ENCODE measurements at regions not wholly inside any gene's neighbourhood (a gene's known extent, or its start where the extent isn't known, plus 50 kb on each side); places are given as distances from the start of the nearest gene placed in this dataset.
A peak's percentile ranks its signal among the peaks of the same experiment; 100 is the strongest.

DNA sequence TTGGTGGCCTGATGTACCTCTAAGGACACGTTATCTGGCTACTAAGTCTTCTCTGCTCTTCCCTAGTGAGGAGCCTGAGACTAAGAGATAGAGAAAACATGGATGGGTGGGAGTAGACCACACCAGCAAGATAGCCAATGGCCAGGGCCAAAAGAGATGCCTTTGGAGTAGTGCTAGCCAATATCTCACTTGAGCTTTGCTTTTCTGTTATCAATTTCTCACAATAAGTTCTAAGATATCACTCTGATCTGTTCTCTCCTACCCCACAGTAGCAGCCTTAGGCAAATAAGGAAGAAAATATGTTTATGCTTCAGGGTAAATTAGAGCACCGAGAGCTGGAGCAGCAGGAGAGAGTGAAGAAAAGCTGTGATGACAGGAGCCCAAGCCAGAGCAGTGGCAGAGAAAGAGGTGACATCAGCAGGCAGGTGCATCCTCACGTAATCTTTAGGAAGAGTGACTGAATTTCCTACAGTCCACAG, 343.9 kb upstream of the NOCT start:
- TF ChIP-seq, protein P1, sequence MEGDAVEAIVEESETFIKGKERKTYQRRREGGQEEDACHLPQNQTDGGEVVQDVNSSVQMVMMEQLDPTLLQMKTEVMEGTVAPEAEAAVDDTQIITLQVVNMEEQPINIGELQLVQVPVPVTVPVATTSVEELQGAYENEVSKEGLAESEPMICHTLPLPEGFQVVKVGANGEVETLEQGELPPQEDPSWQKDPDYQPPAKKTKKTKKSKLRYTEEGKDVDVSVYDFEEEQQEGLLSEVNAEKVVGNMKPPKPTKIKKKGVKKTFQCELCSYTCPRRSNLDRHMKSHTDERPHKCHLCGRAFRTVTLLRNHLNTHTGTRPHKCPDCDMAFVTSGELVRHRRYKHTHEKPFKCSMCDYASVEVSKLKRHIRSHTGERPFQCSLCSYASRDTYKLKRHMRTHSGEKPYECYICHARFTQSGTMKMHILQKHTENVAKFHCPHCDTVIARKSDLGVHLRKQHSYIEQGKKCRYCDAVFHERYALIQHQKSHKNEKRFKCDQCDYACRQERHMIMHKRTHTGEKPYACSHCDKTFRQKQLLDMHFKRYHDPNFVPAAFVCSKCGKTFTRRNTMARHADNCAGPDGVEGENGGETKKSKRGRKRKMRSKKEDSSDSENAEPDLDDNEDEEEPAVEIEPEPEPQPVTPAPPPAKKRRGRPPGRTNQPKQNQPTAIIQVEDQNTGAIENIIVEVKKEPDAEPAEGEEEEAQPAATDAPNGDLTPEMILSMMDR (IDR thresholded peaks at IDR 0.05; ENCODE audit: insufficient read depth, low read length, poor library complexity, severe bottlenecking) = no peak
- DNase-seq (ENCODE audit: low read depth) = no peak
- Histone ChIP-seq H3K36me3 (ENCODE audit: control insufficient read depth, insufficient read depth, low read length) (no peaks in the 10 kb centered on the region), H3K4me3 (ENCODE audit: low read depth, low read length) (no peak overlapping the region), H3K27me3 (ENCODE audit: control insufficient read depth, insufficient read depth, low read length) (no peaks in the 10 kb centered on the region)

DNA sequence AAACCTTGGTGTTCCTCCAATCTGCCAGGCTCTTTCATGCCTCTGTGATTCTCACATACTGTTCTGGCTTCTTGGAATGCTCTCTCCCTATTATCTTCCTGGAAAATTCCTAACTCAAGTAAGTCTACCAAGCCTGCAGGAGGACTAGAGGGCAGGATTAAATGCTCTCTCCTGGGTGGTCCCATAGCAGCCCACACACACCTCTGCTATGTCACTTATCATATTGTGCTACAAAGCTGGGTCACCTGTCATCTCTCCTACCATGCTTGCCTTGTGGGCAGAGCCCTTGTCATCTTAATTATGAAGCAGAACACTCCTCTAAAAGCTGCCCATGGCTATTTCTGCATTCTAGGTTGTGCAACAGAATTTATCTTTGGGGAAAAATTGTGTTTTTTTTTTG, 344.5 kb upstream of the NOCT start:
- H3K4me3 ChIP-seq (ENCODE audit: low read depth, low read length) = no peak overlapping the region
- DNase-seq (ENCODE audit: low read depth) = no peak
- TF ChIP-seq, protein P1 (IDR thresholded peaks at IDR 0.05; ENCODE audit: insufficient read depth, low read length, poor library complexity, severe bottlenecking) = no peak
- no peaks in the 10 kb centered on the region for H3K36me3 ChIP-seq (ENCODE audit: control insufficient read depth, insufficient read depth, low read length)
- no peaks in the 10 kb centered on the region for H3K27me3 ChIP-seq (ENCODE audit: control insufficient read depth, insufficient read depth, low read length)

DNA sequence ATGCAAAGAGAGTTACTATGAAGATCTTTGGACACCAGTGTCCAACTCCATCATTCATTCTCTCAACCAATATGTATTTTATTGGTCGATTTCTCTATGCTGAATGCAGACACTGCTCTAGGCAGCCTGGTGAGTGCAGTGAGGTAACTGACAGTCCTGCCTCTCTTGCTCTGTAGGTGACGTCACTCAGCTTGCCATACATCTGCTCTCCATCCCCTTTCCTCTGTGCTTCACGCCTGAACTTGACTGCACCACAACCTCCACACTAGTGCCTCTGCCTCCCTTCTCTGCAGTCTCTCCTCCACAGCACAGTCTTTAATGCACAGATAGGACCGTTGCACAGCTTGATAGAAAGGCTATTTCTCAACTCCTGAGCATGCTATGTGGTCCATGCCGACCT, 344.9 kb upstream of the NOCT start:
- Histone ChIP-seq H3K27me3 (ENCODE audit: control insufficient read depth, insufficient read depth, low read length) (no peaks in the 10 kb centered on the region), H3K4me3 (ENCODE audit: low read depth, low read length) (no peak overlapping the region), H3K36me3 (ENCODE audit: control insufficient read depth, insufficient read depth, low read length) (no peaks in the 10 kb centered on the region)
- DNase-seq (ENCODE audit: low read depth) = no peak
- TF ChIP-seq, protein P1 (IDR thresholded peaks at IDR 0.05; ENCODE audit: insufficient read depth, low read length, poor library complexity, severe bottlenecking) = no peak

DNA sequence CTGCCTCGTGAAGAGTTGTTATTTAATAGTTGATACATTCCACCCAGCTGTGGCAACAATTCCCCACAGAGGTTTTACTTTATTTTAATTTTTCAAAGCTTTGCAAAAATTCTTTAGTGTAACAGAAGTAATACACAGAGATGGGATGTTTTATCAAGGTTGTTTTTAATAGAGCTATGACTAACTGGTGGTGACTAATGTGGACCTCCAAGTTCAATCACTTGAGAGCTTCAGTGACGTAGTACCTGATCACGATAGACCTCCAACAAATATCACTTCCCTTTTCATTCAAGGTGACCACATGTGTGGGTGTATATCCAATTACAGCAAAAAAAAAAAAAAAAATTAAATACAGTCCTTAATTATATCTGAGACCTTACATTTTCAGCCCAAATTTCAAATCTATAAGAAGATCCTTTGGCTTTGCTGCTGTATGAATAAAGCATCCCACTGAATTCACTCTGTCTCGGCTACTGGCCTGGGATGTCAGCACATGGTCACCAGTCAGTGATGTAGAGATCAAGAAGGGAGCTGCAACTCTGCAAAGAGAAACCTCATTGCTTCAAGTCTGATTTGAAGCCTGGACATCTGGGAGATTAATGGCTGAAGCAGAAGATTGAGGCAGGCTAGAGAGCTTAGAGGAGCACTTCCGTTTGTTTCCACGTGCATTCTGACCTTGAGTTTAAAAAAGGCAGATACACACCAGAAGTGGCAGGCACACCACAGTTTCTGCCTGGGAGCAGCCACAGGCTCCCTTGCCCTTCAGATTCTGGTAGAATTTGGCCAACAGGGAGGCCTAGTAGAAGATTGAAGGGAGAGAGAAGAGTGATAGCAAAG, 345.9 kb upstream of the NOCT start:
- H3K27me3 ChIP-seq (ENCODE audit: control insufficient read depth, insufficient read depth, low read length) = no peaks in the 10 kb centered on the region
- no peak overlapping the region for H3K4me3 ChIP-seq (ENCODE audit: low read depth, low read length)
- H3K36me3 ChIP-seq (ENCODE audit: control insufficient read depth, insufficient read depth, low read length) = no peaks in the 10 kb centered on the region
- TF ChIP-seq, protein P1 (IDR thresholded peaks at IDR 0.05; ENCODE audit: insufficient read depth, low read length, poor library complexity, severe bottlenecking) = no peak
- peak; percentile 65 for DNase-seq (ENCODE audit: low read depth)

DNA sequence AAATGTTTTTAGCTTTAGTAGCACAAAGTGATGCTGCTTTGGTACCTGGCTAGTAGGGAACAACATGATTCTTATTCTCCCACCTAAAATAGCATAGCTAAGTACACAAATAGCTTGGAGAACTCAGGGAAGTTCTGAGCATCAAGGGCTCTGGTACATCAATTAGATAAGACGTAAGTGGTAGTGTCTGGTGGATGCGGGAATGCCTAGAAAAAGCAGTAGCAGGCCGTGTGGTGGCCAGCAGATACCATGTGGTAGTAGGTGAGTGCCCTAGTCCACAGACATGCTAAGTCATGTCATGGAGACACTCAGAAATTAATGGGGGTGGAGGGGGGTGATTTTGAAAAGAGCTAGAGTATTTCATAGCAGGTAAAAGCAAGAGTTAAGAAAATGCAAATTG, 347.3 kb upstream of the NOCT start:
- Histone ChIP-seq H3K27me3 (ENCODE audit: control insufficient read depth, insufficient read depth, low read length) (no peaks in the 10 kb centered on the region), H3K4me3 (ENCODE audit: low read depth, low read length) (no peak overlapping the region), H3K36me3 (ENCODE audit: control insufficient read depth, insufficient read depth, low read length) (no peaks in the 10 kb centered on the region)
- no peak for DNase-seq (ENCODE audit: low read depth)
- TF ChIP-seq, protein P1 (IDR thresholded peaks at IDR 0.05; ENCODE audit: insufficient read depth, low read length, poor library complexity, severe bottlenecking) = no peak

DNA sequence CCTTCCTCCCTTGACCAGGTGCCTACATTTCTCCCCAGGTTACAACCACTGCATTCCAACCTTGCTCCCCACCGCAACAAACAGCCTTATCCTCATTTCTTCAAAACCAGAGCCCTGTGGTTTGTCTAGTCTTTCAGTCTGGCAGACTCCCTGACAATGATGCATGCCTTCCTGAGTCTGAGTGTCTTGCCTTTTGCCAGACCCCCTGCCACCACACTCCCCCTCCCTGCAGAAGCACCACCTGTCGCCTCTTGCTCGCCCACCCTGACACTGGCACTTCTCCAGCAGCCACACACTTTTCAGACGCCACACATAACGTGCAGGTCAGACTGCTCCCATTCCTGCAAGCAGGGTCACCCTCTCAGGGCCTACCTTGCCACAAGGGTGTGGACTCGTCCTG, 349.2 kb upstream of the NOCT start:
- TF ChIP-seq, protein P1 (IDR thresholded peaks at IDR 0.05; ENCODE audit: insufficient read depth, low read length, poor library complexity, severe bottlenecking) = no peak
- Histone ChIP-seq H3K36me3 (ENCODE audit: control insufficient read depth, insufficient read depth, low read length) (no peaks in the 10 kb centered on the region), H3K27me3 (ENCODE audit: control insufficient read depth, insufficient read depth, low read length) (no peaks in the 10 kb centered on the region), H3K4me3 (ENCODE audit: low read depth, low read length) (no peak overlapping the region)
- DNase-seq (ENCODE audit: low read depth) = no peak
